SK-N-SH treated with all-trans-retinoic acid at 6 μM for 48 hours (cell line): ENCODE measurements at regions not wholly inside any gene's neighbourhood (a gene's known extent, or its start where the extent isn't known, plus 50 kb on each side); places are given as distances from the start of the nearest gene placed in this dataset.

Source experiments
- ATAC-seq: fragments of 200-7000 bp; cut with Tn5 transposase; 3 replicates; pipeline ENCODE4 v1.9.1; 2020; ENCODE audit warnings: mild to moderate bottlenecking, moderate library complexity
- ARNTL ChIP-seq: fragments of 450-650 bp; formaldehyde crosslinking; IDR thresholded peaks from 2 replicates; pipeline ENCODE4 v1.5.0; 2020; ENCODE audit warnings: low read depth, mild to moderate bottlenecking, moderate library complexity, borderline replicate concordance
- BACH2 ChIP-seq: fragments of 250-450 bp; sonication (Bioruptor Pico); IDR thresholded peaks from 2 replicates; pipeline ENCODE4 v1.9.0; 2021; ENCODE audit warnings: mild to moderate bottlenecking, borderline replicate concordance
- CSDC2 ChIP-seq: fragments of 250-450 bp; sonication (Bioruptor Pico); IDR thresholded peaks from 2 replicates; pipeline ENCODE4 v1.5.0; 2020; ENCODE audit warnings: mild to moderate bottlenecking, moderate library complexity
- ESRRG ChIP-seq: fragments of 250-450 bp; sonication (Bioruptor Pico); IDR thresholded peaks from 2 replicates; pipeline ENCODE4 v1.6.1; 2021; ENCODE audit warnings: mild to moderate bottlenecking
- GLIS3 ChIP-seq: fragments of 250-450 bp; sonication (Bioruptor Pico); IDR thresholded peaks from 2 replicates; pipeline ENCODE4 v1.5.0; 2020; ENCODE audit warnings: mild to moderate bottlenecking, moderate library complexity
- ISL1 ChIP-seq: fragments of 250-450 bp; sonication (Bioruptor Pico); IDR thresholded peaks from 2 replicates; pipeline ENCODE4 v2.1.2; 2022; ENCODE audit warnings: mild to moderate bottlenecking, moderate library complexity
- OSR1 ChIP-seq: fragments of 250-450 bp; sonication (Bioruptor Pico); IDR thresholded peaks from 2 replicates; pipeline ENCODE4 v1.8.0; 2022; ENCODE audit warnings: moderate library complexity, mild to moderate bottlenecking, inconsistent platforms
- PPARA ChIP-seq: fragments of 250-450 bp; sonication (Bioruptor Pico); IDR thresholded peaks from 2 replicates; pipeline ENCODE4 v1.5.0; 2020; ENCODE audit warnings: mild to moderate bottlenecking, borderline replicate concordance
- RARB ChIP-seq: fragments of 250-450 bp; sonication (Bioruptor Pico); IDR thresholded peaks from 2 replicates; pipeline ENCODE4 v1.8.0; 2021; ENCODE audit warnings: mild to moderate bottlenecking, moderate library complexity
- SNAI2 ChIP-seq: fragments of 250-450 bp; sonication (Bioruptor Pico); IDR thresholded peaks from 2 replicates; pipeline ENCODE4 v1.5.0; 2020; ENCODE audit warnings: mild to moderate bottlenecking, moderate library complexity
- TCF4 ChIP-seq: fragments of 250-450 bp; sonication (Bioruptor Pico); IDR thresholded peaks from 2 replicates; pipeline ENCODE4 v1.8.0; 2021; ENCODE audit warnings: mild to moderate bottlenecking, moderate library complexity, borderline replicate concordance
- TOX ChIP-seq: fragments of 250-450 bp; sonication (Bioruptor Pico); IDR thresholded peaks from 2 replicates; pipeline ENCODE4 v1.8.0; 2021; ENCODE audit warnings: mild to moderate bottlenecking, moderate library complexity, borderline replicate concordance
- ZC3H10 ChIP-seq: fragments of 250-450 bp; sonication (Bioruptor Pico); IDR thresholded peaks from 2 replicates; pipeline ENCODE4 v1.5.1; 2021; ENCODE audit warnings: mild to moderate bottlenecking, moderate library complexity
- ZFP3 ChIP-seq: fragments of 250-450 bp; sonication (Bioruptor Pico); IDR thresholded peaks from 2 replicates; pipeline ENCODE4 v1.5.0; 2020; ENCODE audit warnings: mild to moderate bottlenecking, moderate library complexity
- ZFP30 ChIP-seq: fragments of 450-650 bp; formaldehyde crosslinking; IDR thresholded peaks from 2 replicates; pipeline ENCODE4 v1.5.0; 2022; ENCODE audit warnings: mild to moderate bottlenecking, moderate library complexity
- ZNF565 ChIP-seq: fragments of 450-650 bp; formaldehyde crosslinking; conservative IDR thresholded peaks from 2 replicates; pipeline ENCODE4 v1.5.0; 2020; ENCODE audit warnings: low read depth, mild to moderate bottlenecking, moderate library complexity
- ZNF70 ChIP-seq: fragments of 450-650 bp; formaldehyde crosslinking; IDR thresholded peaks from 2 replicates; pipeline ENCODE4 v1.5.0; 2020; ENCODE audit warnings: mild to moderate bottlenecking, moderate library complexity
- ZNF8 ChIP-seq: fragments of 450-650 bp; formaldehyde crosslinking; IDR thresholded peaks from 2 replicates; pipeline ENCODE4 v1.5.0; 2020; ENCODE audit warnings: mild to moderate bottlenecking, moderate library complexity
- TF ChIP-seq, protein P1 (sequence below): fragments of 250-450 bp; sonication (Bioruptor Pico); IDR thresholded peaks from 2 replicates; pipeline ENCODE4 v1.5.1; 2021; ENCODE audit warnings: mild to moderate bottlenecking, moderate library complexity
- TF ChIP-seq, protein P2 (sequence below): fragments of 250-450 bp; sonication (Bioruptor Pico); IDR thresholded peaks from 2 replicates; pipeline ENCODE4 v1.8.0; 2021; ENCODE audit warnings: low read depth, mild to moderate bottlenecking, moderate library complexity, borderline replicate concordance
- TF ChIP-seq, protein P3 (sequence below): fragments of 250-450 bp; sonication (Bioruptor Pico); IDR thresholded peaks from 2 replicates; pipeline ENCODE4 v1.5.0; 2020; ENCODE audit warnings: mild to moderate bottlenecking, moderate library complexity

DNA sequence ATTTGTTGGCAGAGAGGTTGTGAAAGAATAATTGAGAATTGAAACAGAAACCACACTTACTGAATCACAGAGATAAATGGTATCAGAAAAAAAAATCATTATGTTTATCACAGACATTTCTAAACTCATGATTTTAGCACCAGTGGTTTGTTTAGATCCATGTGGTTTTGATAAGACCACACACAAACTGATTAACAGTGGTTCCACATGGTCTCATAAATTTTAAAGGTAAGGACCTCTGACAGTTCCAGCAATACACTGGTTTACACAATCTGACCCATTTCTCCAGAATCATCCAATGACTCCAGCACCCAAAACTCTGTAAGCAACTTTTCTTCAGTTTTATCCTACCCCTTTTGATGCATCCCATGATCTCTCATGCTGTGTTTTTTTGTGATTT lies 261.2 kb downstream of the ANXA1 start (continued):
- TF ChIP-seq ISL1 (CRISPR knock-in tag): no peak

DNA sequence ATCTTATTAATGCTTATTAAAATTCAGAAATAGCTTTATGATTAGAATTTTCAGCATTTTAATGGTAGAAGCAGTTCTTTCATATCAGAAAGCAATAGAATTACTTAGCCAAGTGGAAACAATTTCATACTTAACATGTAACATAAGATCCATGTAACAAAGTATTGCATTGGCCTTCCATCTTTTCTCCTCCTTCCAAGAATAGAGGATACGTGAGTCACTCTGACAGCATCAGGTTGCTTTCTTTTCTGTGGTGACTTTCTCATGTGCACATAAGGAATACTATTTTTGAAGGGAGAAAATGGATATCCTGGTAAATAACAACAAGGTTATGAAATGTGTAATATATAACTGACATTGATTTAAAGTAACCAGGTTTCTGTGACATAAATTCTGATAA lies 272.2 kb downstream of the ANXA1 start:
- ATAC-seq: no peak
- TF ChIP-seq, protein P1, sequence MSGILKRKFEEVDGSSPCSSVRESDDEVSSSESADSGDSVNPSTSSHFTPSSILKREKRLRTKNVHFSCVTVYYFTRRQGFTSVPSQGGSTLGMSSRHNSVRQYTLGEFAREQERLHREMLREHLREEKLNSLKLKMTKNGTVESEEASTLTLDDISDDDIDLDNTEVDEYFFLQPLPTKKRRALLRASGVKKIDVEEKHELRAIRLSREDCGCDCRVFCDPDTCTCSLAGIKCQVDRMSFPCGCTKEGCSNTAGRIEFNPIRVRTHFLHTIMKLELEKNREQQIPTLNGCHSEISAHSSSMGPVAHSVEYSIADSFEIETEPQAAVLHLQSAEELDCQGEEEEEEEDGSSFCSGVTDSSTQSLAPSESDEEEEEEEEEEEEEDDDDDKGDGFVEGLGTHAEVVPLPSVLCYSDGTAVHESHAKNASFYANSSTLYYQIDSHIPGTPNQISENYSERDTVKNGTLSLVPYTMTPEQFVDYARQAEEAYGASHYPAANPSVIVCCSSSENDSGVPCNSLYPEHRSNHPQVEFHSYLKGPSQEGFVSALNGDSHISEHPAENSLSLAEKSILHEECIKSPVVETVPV: no peak
- no peak for TF ChIP-seq ZFP3
- no peak for TF ChIP-seq ZC3H10 (CRISPR knock-in tag)
- TF ChIP-seq ZNF8 (CRISPR knock-in tag): no peak
- no peak for TF ChIP-seq ARNTL (CRISPR knock-in tag)
- TF ChIP-seq ZNF70 (CRISPR knock-in tag): no peak
- TF ChIP-seq, protein P2, sequence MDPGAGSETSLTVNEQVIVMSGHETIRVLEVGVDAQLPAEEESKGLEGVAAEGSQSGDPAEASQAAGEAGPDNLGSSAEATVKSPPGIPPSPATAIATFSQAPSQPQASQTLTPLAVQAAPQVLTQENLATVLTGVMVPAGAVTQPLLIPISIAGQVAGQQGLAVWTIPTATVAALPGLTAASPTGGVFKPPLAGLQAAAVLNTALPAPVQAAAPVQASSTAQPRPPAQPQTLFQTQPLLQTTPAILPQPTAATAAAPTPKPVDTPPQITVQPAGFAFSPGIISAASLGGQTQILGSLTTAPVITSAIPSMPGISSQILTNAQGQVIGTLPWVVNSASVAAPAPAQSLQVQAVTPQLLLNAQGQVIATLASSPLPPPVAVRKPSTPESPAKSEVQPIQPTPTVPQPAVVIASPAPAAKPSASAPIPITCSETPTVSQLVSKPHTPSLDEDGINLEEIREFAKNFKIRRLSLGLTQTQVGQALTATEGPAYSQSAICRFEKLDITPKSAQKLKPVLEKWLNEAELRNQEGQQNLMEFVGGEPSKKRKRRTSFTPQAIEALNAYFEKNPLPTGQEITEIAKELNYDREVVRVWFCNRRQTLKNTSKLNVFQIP: no peak
- TF ChIP-seq OSR1 (CRISPR knock-in tag): no peak
- TF ChIP-seq, all 23 proteins: peak for 0

DNA sequence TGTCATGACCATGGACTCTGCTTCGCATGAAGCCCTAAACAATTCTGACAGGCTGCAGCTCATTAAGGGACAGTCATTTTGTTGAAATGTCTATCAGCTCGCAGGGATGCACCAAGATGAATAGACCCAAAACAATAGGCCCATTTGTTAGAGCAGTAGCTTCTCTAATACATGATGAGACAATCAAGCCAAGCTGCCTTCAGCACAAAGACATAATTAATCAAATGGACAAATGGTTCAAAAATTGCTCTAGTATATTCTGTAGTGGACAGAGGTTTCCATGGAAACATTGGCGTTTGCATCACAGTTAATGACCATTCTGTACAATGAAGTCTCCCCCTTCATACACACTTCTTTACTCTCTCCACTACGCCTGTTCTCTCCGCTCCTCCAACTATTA lies 274.6 kb downstream of the ANXA1 start:
- TF ChIP-seq ZC3H10 (CRISPR knock-in tag) (no peak), ZNF565 (no peak), OSR1 (CRISPR knock-in tag) (no peak), SNAI2 (no peak), ARNTL (CRISPR knock-in tag) (no peak), ESRRG (CRISPR knock-in tag) (no peak), GLIS3 (CRISPR knock-in tag) (no peak), BACH2 (CRISPR knock-in tag) (no peak), ZNF8 (CRISPR knock-in tag) (no peak), CSDC2 (CRISPR knock-in tag) (no peak), PPARA (CRISPR knock-in tag) (no peak), TOX (CRISPR knock-in tag) (no peak), ZFP3 (no peak)
- TF ChIP-seq, protein P2: no peak
- ATAC-seq: no peak

DNA sequence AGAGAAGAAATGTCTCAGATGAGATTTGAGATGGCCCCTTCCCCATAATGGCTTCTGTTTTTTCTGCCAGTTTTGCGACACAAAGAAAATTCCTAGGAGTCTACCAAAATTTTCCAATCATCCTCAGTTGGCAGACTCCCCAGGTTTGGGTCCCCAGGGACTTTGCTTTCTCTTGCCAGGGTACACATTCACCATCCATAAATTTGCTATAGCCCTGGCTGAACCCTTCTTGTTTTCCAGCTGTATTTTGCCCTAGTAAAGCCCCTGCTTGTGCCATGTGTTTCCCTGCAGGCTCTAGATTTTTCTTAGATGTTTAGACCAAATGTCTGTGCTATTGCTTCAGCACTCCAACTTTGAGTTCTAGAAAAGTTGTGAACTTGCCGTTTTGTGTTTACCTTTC lies 283.2 kb downstream of the ANXA1 start:
- no peak for ATAC-seq
- TF ChIP-seq, protein P3, sequence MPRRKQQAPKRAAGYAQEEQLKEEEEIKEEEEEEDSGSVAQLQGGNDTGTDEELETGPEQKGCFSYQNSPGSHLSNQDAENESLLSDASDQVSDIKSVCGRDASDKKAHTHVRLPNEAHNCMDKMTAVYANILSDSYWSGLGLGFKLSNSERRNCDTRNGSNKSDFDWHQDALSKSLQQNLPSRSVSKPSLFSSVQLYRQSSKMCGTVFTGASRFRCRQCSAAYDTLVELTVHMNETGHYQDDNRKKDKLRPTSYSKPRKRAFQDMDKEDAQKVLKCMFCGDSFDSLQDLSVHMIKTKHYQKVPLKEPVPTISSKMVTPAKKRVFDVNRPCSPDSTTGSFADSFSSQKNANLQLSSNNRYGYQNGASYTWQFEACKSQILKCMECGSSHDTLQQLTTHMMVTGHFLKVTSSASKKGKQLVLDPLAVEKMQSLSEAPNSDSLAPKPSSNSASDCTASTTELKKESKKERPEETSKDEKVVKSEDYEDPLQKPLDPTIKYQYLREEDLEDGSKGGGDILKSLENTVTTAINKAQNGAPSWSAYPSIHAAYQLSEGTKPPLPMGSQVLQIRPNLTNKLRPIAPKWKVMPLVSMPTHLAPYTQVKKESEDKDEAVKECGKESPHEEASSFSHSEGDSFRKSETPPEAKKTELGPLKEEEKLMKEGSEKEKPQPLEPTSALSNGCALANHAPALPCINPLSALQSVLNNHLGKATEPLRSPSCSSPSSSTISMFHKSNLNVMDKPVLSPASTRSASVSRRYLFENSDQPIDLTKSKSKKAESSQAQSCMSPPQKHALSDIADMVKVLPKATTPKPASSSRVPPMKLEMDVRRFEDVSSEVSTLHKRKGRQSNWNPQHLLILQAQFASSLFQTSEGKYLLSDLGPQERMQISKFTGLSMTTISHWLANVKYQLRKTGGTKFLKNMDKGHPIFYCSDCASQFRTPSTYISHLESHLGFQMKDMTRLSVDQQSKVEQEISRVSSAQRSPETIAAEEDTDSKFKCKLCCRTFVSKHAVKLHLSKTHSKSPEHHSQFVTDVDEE (CRISPR knock-in tag): no peak
- no peak for TF ChIP-seq ISL1 (CRISPR knock-in tag)
- no peak for TF ChIP-seq ESRRG (CRISPR knock-in tag)
- TF ChIP-seq, protein P2: no peak
- TF ChIP-seq ZFP30 (CRISPR knock-in tag): no peak
- no peak for TF ChIP-seq SNAI2
- TF ChIP-seq RARB (CRISPR knock-in tag): no peak
- no peak for TF ChIP-seq CSDC2 (CRISPR knock-in tag)
- no peak for TF ChIP-seq TCF4 (CRISPR knock-in tag)
- TF ChIP-seq ZC3H10 (CRISPR knock-in tag): no peak
